NCI-H69 (cell line): ENCODE measurements at regions not wholly inside any gene's neighbourhood (a gene's known extent, or its start where the extent isn't known, plus 50 kb on each side); places are given as distances from the start of the nearest gene placed in this dataset.
A peak's percentile ranks its signal among the peaks of the same experiment; 100 is the strongest.

ENCODE experiments used
- DNase-seq: peaks from one replicate; lab custom pipeline; 2025; lab: John Stamatoyannopoulos, UW

- no peak for DNase-seq
These were observed 99.6 kb downstream of the LURAP1L start for GRCh38 chr9:12874395-12874794.

GRCh38 chr9:12875191-12875590 lies 100.4 kb downstream of the LURAP1L start:
- DNase-seq: no peak

GRCh38 chr9:12876872-12877271 lies 102.1 kb downstream of the LURAP1L start:
- DNase-seq: no peak

GRCh38 chr9:12878351-12878978 lies 103.6 kb downstream of the LURAP1L start:
- peak; percentile 70 for DNase-seq

GRCh38 chr9:12879961-12880360 lies 105.1 kb downstream of the LURAP1L start:
- DNase-seq: peak; percentile 25

GRCh38 chr9:12880406-12881015 lies 105.7 kb downstream of the LURAP1L start:
- DNase-seq: peak; percentile 70

DNA sequence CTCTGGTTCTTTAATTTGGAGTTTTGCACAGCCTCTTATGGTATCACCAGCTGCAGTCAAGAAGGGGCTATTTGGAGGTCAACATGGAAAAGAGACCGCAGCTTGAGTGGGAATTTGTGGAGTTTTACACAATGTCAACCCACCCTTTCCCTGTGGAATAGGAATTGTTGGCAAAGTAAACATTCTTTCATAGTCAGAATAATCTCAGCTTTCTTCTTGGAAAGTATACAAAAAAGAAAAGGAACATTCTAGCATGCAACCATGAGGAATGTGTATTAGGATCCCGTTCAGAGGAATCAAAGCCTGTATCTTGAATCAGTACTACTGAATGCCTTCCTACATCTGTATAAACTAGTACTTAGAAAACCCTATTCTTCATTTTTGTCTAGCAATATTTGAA lies 107.6 kb downstream of the LURAP1L start:
- no peak for DNase-seq

- peak; percentile 81 for DNase-seq
These were observed 110.0 kb downstream of the LURAP1L start for GRCh38 chr9:12884736-12885395.

- no peak for DNase-seq
These were observed 114.7 kb downstream of the LURAP1L start for GRCh38 chr9:12889402-12890106.

DNA sequence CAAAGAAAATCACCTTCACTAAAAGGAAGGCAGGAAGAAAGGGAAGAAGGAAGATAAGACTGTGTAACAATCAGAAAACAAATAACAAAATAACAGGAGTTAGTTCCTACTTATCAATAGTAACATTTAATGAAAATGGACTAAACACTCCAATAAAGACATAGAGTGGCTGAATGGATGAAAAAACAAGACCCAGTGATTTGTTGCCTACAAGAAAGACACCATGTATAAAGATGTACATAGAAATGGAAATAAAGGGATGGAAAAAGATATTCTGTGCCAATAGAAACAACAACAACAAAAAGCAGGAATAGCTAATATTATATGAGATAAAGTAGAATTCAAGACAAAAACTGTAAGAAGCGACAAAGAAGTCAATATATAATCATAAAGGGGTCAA lies 116.8 kb downstream of the LURAP1L start:
- DNase-seq: no peak

DNA sequence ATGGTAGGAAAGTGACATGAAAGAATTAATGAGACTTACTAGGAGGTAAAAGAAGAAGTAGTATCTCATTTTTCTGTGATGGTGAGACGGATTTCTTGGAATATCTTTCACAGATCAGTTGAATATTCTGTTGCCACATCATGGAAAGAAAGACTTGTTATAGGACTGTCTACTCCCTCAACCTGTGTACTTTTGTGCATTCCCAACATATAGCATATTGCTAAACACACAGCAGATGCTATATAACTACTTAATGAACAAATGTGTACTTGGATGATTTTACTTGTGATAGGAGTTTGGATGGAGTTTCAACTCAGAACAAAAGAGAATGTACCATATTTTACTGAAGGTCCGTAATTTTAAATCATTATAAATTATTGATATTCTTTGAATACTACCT lies 128.5 kb downstream of the LURAP1L start:
- no peak for DNase-seq

DNA sequence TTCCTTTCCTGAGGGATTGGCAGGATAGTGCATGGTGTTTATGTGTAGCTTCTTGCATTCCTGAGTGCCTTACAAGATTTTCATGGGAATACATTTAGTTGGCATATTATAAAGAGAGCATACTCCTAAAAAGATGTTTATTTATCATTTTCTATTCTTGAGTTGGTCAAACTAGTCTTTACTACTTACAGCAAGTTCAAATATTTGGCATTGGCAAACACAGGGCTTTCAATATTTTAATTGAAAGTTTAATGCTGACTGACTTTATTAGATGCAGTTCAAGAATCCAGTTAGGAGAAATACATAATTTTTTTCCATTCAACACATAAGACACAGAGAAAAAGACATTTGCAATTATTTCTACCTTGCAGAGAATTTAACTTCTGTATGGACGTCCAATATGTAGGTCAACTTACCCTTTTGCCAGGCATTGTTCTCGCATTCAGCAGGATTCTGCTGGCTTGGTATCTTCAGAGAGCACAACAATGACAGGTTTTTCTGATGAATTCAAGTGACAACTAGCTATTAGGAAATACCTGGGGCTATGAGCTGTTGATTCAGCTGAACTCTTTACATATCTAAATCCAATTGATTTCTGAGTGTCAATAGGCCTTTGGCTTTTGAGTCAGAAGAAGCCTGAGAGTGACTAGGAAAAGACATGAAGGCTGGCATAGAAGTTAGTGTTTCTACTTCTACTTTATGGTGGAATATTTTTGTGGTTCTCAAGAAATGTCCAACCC lies 129.6 kb downstream of the LURAP1L start:
- peak; percentile 32 for DNase-seq

GRCh38 chr9:12906646-12907045 lies 131.8 kb downstream of the LURAP1L start:
- no peak for DNase-seq

DNA sequence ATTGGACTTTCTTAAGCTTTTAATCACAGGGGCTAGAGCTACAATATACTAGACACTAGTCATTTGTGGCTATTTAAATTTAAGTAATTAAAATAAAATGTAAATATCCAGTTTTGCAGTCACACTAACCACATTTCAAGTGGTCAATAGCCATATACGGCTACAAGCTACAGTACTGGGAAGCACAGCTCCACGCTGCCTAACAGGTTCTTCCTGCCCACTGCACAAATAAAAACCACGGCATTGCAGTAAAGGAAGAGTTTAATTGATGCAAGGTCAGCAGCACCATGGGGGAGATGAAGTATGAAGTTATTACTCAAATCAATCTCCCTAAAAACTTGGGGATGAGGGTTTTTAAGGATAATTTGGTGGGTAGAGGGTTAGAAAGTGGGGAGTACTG lies 134.1 kb downstream of the LURAP1L start:
- no peak for DNase-seq

- DNase-seq: no peak
These were observed 140.6 kb downstream of the LURAP1L start for GRCh38 chr9:12915366-12915954.

DNA sequence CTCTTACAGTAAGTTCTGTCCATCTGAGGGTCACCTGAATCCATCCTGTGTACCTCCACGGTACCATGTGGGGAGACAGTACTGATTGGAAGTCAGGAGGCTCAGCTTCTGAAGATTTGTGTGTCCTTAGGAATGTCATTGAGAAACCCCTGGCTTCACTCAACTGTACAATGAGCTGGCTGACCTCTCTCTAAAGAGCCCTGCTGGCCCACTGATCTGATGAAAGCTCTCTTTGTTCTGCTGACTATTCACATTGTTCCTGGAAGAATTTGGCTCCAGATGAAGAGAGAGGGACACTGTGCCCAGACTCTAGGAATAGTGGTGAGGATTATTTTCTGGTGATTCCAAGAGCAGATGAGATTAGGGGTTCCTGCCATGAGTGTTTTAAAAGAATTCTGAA lies 141.2 kb downstream of the LURAP1L start:
- peak; percentile 13 for DNase-seq

- no peak for DNase-seq
These were observed 145.6 kb downstream of the LURAP1L start for GRCh38 chr9:12920437-12920836.

DNA sequence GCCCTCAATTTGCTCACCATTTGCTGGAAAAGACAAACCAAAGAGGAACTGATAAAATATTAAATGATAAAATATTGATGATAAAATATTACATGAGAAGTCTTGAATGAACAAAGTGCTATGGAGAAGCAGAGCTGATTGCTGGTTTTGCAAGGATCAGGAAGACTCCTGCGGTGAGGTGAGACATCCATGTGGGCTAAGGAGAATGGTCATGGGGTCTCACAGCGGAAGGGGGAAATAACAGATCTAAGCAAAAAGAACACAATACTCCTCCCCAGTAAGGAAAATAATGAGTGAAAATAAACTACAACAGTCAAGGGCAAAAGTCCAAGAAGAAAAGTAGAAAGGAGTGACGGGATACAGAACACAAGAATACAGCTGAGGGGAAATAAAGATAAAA lies 146.8 kb downstream of the LURAP1L start:
- no peak for DNase-seq

DNA sequence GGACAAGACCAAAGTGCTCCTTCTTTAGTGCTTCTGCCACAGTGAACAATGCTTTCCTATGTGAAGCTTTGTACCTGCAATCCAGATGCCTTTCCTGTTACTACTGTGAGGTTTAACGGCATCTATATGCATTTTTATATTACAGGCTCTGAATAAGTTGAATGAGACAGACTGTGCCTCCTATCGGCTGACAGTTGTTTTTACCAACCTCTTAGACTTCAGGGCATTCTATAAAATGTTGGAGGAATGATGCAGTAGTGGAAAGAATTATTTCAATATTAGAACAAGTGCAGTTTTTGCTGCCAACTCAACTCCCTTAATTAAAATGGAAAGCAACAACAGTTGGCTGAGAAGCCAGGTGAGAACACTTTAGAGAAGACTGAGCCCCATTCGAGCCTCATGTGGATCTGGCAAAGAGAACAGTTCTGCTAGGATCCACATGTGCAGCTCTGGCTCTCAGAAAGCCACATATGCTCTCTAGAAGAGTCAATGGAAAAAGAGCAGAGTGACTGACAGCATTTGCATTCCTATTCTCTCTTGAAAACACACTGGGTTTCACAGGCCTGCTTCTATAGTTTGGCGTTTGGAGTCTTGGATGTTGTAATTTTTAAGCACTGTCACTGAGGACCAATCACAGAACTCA lies 147.5 kb downstream of the LURAP1L start:
- no peak for DNase-seq

- DNase-seq: no peak
These were observed 148.7 kb downstream of the LURAP1L start for GRCh38 chr9:12923468-12924009.

DNA sequence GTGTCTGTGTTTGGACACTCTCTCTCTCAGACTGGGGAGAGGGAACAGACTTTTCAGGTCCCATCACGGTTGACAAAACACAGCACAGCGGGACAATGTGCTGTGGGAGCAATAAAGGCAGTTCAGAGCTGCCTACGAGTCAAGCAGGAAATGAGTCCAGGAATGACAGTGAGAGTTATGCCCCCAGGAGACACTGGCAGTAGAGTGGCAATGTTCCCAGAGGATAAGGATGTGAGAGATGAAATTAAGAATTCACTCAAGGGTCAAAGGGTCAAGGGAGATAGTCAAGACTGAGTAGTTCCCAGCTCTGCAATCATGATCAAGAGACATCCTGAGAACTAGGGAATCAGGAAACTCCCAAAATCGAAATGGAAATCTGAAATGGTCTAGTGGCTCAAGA lies 156.1 kb downstream of the LURAP1L start:
- DNase-seq: peak; percentile 17
